GM21390 (cell line): ENCODE measurements at regions not wholly inside any gene's neighbourhood (a gene's known extent, or its start where the extent isn't known, plus 50 kb on each side); places are given as distances from the start of the nearest gene placed in this dataset.

Source experiments
- ATAC-seq: cut with Tn5 transposase; IDR thresholded peaks from one replicate; pipeline ENCODE4 v1.9.1; 2021; ENCODE audit not compliant: unreplicated experiment

DNA sequence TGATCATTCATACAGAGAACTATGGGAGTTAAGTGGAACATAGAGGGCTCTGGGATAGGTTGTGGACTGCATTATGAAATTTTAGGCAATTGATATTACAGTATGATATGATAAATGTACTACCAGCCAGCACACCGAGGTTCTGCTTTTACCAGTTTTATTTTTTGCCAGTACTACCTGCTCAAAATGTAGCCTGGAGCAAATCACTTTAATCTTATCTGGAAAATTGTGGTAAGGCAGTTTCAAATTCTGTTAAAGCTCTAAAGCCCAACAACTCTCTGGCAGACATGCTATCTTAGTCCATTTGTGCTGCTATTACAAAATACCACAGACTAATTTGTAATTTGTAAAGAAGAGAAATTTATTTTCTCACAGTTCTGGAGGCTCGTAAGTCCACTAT lies 474.9 kb upstream of the CWC22 start:
- ATAC-seq = no peak

DNA sequence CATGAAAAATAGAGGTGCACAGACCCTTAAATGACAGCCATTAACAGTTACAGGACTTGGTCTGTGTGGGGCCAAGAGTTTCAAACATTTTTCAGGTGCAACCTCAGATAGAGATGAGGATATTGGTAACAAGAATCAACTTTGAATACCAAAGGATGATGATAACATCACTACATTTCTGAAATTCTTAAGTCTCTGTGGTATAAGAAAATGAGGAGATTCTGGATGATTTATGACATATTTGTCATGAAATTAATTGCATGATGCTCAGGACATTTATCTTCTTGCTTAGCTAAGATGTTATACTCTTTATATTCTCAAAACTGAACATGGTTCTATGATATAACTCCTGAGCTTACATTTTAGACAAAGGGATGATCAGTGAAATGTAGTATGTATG lies 471.8 kb upstream of the CWC22 start:
- no peak for ATAC-seq

DNA sequence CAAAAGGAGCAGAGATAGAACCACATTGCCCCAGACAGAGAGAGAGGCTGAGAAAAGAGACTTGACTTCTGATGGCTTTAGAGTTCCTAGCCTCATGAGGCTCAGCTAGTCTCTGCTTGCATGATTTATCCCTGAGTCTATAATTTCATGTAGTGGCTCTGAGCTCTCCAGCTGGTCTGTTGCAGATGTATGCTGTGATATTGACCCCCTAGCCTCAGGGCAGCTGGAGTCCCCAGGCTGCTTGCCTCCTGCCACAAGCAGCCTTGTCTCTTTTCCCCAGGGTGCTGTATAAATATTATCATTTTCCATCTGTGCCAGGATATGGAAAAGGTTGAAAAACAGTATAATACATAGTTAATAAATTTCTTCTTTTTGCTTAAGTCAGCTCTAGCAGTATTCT lies 467.6 kb upstream of the CWC22 start:
- no peak for ATAC-seq

DNA sequence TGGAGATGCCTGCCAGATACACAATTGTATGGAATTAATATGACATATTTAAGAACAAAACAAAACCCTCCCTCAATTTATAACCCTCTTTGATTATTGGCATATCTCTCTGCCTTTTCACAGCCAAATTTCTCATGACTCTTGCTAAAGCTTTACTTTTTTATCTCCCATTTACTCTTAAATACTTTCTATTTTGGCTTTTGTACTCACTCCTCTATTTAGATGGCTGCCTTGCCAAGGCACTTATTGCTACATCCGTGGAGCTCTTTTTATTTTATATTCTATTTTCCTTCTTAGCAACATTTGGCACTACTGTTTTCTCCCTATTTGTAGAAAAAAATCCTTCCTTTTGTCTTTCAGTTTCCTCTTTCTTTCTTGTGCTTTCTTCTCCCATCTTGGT lies 466.4 kb upstream of the CWC22 start:
- ATAC-seq = no peak

DNA sequence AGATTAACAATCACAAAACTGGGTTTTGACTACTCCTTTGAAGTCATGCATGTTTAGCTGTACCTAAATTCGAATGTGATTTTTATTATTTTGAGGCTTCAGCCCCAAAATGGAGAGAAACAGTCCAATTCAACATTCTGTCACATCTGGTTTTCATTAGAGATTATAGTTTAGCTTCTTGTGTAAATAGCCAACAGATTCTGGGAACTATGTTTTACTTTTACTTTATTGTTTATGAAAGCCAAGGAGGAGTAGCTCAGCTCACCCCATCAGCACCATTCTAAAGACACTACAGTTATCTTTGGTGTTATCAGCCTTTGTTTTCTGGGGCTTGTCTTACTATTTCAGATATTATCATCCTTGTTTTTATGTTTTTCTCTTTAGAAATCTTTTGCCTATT lies 465.0 kb upstream of the CWC22 start:
- ATAC-seq = no peak

DNA sequence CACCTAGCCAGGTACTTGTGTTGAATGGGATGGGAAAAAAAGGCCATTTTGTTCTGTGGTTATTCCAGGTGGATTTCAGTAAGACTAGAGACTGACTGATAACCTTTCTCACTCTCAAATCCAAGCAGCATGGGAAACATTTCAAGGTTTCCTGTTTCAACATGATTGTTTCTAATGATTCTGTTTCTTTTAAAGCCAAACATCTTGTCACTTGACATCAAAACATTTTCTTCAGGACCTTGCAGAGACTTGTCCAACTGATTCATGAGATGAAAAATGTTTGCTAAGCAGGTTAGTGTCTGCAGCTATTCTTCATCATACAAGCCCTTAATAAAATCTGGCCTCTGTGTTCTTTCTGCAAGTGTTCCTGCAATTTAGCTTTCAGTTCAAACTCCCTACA lies 456.5 kb upstream of the CWC22 start:
- no peak for ATAC-seq

DNA sequence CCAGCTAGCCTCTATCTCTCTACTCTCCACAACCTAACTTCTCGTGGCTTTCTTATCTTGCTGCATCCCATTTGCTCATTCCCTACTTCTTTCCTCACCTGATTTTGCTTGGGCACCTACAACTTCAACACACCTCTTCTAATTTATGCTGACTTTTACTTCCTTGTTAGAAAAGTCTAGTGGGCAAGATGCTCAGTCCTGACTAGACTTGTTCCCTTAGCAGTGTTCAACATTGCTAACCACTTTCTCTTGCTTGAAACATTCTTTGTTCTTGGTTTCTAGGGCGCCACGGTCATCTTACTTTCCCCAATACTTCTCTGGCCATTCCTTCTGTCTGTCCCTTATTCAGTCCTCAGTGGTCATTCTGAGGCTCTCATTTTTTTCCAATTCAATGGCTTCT lies 454.7 kb upstream of the CWC22 start:
- ATAC-seq = no peak

DNA sequence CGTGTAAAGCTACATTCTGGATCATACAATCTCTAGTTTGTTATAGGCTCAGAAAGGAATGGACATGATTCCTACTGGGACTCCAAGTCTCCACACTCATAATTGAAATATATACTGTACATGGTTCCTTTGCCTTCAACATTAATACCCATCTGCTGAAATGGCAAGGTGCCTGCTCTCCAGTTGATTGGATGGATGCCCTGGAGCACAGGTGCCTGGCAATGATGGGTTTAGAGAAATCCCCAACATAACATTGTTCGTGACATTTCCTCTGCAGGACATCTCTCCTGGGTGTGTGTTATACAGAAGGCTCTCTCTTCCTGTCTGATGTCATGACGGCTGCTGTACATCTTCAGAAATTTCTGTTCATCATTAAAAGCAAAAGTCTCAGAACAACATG lies 449.7 kb upstream of the CWC22 start:
- no peak for ATAC-seq

DNA sequence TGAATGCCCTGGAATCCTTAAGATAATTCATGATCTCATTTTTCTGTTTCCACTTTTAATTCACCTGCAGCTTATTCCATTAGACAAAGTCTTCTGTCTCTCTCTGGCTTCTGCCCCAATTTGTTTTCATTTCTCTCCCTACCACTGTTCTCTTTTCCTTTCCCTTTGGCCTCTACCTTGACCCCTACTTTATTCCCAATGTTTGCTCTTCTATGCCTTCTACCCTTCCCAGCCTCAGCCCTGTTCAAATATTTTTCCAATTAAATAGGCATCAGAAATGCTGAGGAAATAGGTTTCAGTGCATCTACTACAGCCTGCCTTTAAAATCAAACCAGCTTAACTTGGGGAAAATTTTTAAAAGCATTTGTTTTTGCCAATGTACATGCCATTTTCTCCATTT lies 443.7 kb upstream of the CWC22 start:
- ATAC-seq = no peak

DNA sequence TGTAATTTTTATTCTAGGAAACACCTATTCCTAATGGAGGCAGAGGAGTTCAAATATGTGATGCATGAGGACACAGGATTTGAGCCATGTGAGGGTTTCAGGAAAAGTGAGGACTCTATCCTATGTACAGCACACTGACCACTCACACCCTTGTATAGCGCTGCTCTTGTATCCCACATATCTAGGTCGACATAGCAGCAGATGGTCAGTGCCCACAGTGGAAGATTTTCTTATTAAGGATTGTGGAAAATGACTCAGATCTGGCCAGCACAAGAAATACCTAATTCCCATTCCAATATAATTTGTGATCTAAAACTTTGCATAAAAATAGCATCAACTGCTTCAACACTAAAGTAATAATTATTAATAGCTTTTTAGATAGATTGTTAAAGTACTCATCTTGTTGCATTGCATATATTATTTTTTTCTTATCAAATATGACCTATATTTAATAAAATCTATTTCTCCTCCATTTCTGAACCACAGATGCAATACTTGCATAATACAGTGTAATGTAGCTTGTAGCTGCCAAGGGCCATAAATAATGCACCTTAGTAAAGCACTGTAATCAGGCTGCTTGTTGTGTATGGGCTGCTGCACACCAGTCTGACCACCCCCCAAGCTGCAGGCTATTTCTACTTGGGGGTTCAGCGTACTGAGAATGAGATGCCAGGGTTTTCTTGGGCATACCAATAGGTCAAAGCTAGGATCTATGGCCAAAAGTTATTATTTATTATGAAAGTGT lies 442.2 kb upstream of the CWC22 start:
- no peak for ATAC-seq

DNA sequence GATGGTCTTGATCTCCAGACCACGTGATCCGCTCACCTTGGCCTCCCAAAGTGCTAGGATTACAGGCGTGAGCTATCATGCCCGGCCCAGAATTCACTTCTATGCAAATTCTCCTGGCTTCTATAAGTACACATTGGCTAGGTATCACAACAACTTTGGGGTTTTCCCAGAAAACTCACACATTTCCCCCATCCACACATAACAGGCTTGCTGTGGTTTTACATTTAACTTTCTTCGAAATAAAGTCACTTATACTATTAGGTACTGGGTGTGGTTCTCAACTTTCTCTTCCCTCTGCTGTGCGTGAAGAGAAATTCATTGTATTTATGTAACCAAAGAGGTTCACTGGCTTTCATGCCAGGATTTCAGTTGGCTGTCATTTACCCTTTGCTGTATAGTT lies 439.4 kb upstream of the CWC22 start:
- no peak for ATAC-seq

DNA sequence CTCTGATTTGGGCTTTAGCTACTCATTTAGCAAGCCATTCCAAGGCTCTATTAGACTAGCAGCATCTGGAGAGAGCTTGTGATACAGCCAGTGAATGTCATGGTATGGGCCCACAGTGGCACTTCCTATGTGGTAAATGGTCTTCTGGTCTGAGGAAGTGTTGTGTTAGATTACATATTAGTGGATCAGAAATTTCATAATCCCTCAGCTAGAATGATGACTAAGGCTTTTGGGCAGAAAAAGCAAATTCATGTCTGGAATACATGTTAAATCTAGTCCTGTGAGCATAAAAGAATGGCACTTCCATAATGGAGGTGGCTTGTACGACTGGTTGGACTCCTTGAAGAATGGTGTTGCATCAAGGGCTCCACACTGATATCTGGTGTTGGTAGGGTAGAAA lies 436.8 kb upstream of the CWC22 start:
- no peak for ATAC-seq

DNA sequence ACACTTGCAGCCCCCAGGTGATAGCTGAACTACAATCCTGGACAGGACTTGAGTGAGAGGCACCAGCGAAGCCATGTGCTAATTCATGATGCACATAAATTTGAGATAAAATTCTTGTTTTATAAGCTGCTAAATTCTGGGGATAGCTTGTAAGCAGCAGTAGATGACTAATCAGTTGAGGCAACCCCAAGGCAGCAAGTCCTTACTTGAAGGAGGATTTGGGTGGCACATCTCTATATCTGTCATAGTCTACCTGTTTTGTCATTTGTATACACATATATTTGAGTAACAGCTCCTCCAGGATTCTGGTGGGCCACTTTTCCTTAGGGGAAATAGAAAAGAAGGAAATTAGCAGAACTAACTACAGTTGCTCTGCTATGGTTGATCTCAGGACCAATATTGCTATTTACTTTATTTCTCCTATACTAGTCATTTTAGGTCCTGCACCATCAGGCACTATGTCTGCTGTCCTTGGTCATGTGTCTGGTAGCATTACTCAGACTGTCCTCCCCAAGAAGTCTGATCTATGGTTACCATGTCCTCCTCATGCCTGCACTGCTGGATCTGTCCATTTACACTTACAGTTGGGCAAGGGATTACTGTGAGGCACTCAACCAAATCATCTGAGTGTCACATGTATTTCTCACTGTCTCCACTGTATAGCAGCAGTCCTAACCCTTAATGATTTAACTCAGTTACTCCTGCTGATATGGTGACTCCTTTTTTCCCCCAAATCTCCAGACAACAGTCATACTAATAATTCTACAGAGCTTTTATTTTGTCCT lies 436.0 kb upstream of the CWC22 start:
- ATAC-seq = no peak

DNA sequence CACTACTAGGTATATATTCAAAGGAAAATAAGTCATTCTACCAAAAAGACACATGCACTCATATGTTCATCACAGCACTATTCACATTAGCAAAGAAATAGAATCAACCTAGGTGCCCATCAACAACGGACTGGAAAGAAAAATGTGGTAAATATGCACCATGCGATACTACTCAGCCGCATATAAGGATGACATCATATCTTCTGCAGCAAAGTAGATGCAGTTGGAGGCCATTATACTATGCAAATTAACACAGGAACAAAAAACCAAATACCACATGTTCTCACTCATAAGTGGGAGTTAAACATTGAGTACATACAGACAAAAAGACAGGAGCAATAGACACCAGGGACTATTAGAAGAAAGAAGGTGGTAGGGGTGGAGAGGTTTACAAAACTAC lies 412.1 kb upstream of the CWC22 start:
- ATAC-seq = no peak

DNA sequence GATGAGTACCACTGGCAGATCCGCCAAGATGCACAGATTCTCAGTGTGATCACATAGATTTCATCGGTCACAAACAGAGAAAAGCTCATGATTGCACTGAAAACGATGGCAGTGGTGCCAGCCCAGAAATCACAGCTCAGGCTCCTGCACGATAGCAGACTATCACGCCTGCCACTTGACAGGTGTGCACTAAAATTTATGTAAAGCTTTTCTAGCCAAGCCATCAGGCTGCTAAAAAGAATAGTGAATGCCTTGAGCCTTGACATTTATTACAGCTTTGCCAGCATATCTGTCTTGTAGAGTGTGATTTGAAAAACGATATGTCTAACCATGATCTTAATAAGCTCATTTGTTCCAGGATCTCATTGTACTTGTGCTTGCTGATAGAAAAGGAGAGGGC lies 409.5 kb upstream of the CWC22 start:
- no peak for ATAC-seq

DNA sequence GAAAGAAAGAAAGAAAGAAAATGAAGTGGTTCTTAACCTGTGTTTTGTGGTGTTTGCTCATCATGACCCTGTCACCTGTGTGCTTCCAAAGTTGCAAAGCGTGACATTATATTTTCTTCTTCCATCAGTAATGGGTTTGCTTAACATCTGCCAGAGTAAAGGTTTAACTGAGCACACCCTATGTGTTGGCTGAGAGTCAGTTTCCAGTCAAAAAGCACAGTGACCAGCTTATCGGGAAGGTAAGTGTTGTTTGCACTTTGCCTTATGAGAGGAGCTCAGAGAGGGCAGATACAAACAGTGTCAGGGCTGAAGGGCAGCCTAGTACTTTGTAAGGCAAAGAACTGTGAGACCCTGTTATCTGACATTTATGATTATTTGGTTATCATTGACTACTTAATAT lies 406.2 kb upstream of the CWC22 start:
- ATAC-seq = no peak

DNA sequence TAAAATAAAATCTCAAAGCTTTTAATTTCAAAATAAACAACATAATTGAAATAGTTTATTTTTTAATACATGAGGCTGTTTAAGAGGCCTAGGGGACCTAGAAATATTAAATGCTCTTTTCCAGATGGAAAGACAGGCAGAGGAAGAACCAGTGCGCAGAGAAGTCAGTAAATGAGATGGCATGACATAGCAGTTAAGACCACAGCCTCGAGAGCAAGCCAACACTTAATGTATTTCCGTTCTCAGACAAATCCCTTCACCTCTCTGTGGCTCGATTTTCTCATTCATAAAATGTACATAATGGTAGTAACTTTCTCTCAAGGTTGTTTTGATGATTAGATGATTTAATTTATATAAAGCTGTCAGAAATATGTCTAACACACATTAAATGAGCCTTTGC lies 405.1 kb upstream of the CWC22 start:
- ATAC-seq = no peak

DNA sequence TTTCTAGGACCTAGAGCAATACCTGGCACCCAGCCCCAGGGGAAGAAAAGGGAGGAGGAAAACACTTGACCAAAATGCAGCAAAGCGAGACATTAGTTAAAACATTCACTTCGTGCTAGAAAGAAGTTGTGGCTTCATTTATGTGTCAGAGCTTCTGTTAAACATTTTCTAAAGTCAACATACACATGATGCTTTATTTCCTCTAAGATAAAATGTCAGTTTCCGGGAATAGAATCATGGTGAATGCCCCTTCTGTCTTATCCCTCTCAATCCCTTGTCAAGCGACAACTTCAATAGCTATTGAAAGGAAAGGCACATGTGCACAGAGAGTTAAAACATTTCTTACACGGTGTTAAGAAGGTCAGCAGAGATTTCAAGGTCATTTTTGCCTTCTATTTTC lies 404.6 kb upstream of the CWC22 start:
- ATAC-seq = no peak

DNA sequence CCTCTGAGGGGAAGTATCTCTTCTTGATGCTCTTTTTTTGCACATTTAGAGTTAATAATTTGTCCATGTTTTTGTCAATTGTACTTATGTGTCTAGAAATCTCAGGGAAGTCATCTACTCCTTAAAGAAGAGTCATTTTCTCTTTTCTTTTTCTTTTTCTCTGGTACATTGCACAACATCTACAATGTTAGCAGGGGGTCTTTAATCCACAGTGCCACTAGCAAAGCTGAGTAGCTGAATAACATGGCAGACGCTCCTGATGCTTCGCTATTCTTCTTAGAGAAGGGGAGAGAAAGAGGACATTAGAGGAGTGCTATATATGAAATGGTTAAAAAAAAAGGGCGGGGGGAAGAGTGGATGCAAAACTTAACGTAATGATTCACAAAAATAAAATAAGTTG lies 399.6 kb upstream of the CWC22 start:
- no peak for ATAC-seq

DNA sequence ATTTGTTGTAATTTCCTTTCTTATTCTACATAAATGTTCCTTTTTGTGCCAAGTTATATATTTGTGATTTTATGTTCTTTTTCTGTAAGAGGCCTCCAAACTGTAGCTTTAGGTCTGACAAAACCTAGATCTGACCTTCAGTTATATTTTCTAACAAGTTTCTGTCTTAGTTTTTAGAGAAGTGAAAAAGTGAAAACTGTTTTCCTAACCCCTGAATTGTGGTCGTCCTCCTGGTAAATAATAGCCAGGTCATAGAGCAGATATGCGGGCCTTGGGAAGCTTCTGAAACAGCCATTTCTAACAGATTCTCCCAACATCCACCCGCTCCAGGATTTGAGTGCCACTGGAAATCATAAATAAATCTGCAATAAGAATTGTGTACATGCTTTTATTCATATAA lies 398.4 kb upstream of the CWC22 start:
- no peak for ATAC-seq

DNA sequence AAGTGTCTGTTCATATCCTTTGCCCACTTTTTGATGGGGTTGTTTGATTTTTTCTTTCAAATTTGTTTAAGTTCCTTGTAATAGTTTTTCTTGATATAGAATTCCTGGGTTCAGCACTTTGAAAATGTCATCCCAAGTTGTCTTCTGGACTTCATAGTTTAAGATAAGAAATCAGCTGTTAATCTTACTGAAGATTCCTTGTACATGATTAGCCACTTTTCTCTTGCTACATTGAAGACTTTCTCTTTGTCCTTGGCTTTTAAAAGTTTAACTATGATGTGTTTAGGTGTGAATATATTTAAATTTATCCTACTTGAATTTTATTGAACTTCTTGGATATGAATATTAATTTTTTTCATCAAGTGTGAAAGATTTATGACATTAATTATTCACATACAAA lies 387.2 kb upstream of the CWC22 start:
- no peak for ATAC-seq

DNA sequence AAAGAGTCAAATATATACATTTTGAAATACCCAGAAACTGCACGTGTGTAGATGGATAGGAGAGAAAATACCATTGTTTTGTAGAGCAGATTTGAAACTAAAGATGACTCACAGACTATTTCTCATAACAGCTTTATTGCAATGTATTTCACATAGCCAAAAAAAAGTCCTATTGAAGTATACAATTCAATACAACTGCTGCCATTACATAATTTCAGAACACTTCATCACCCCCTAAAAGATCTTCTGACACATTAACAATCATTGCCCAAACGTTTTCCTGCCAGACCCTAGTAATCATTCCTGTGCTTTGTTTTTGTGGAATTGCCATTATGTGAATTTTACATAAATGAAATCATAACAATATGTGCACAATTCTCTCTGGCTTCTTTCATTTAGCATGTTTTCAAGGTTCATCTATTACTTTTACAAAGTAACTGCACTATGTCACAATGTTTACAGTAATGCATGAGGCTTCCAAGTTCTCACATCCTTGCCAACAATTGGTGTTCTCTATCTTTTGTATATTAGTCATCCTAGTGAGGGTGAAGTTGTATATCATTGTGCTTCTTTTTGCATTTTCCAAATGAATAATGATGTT lies 378.6 kb upstream of the CWC22 start:
- ATAC-seq = no peak
